Natural killer cell (primary cell): ENCODE measurements at regions not wholly inside any gene's neighbourhood (a gene's known extent, or its start where the extent isn't known, plus 50 kb on each side); places are given as distances from the start of the nearest gene placed in this dataset.

Source experiments
- ATAC-seq, 3 donors: fragments of 150-1000 bp in 2 of 3; fragments of 200-7000 bp in 1 of 3; cut with Tn5 transposase; 1 replicate in 1 of 3; 2 replicates in 2 of 3; pipeline ENCODE4 v1.10.0; 2021; ENCODE audit warnings: mild to moderate bottlenecking in 2 of 3, moderate library complexity in 2 of 3
- DNase-seq, 2 donors: peaks; one replicate each; pipeline versions ENCODE4 v3.0.0 to v3.0.0-alpha.2; 2013 to 2021; ENCODE audit warnings: mixed read lengths in 1 of 2
- H3K27ac ChIP-seq: one replicate; pipeline ENCODE4 v1.5.1; 2013; ENCODE audit warnings: mild to moderate bottlenecking, low read length
- H3K27me3 ChIP-seq: one replicate; pipeline ENCODE4 v1.6.1; 2013; ENCODE audit warnings: low read length; ENCODE audit not compliant: control insufficient read depth, insufficient read depth
- H3K36me3 ChIP-seq: one replicate; pipeline ENCODE4 v1.6.1; 2013; ENCODE audit warnings: low read length; ENCODE audit not compliant: control insufficient read depth, insufficient read depth
- H3K4me1 ChIP-seq: one replicate; pipeline ENCODE4 v1.6.1; 2013; ENCODE audit warnings: low read length; ENCODE audit not compliant: control insufficient read depth, insufficient read depth
- H3K4me3 ChIP-seq: one replicate; pipeline ENCODE4 v1.5.1; 2013; ENCODE audit warnings: low read length
- H3K9me3 ChIP-seq: one replicate; pipeline ENCODE4 v1.6.1; 2013; ENCODE audit warnings: low read length; ENCODE audit not compliant: control insufficient read depth, insufficient read depth
- H3K27ac Mint-ChIP-seq, 2 donors: one replicate each; pipeline ENCODE4 v1.8.0; 2022; ENCODE audit warnings: mild to moderate bottlenecking in 2 of 2, mixed read lengths in 2 of 2, moderate library complexity in 1 of 2
- H3K27me3 Mint-ChIP-seq, 2 donors: one replicate each; pipeline ENCODE4 v1.8.0; 2022; ENCODE audit warnings: low read depth in 2 of 2, mixed read lengths in 2 of 2
- H3K36me3 Mint-ChIP-seq: one replicate; pipeline ENCODE4 v1.8.0; 2022; ENCODE audit warnings: mixed read lengths
- H3K4me1 Mint-ChIP-seq, 2 donors: one replicate each; pipeline ENCODE4 v1.8.0; 2022; ENCODE audit warnings: mixed read lengths in 2 of 2
- H3K4me3 Mint-ChIP-seq: one replicate; pipeline ENCODE4 v1.8.0; 2022; ENCODE audit warnings: mild to moderate bottlenecking, moderate library complexity, mixed read lengths
- H3K9me3 Mint-ChIP-seq, 2 donors: one replicate each; pipeline ENCODE4 v1.8.0; 2022; ENCODE audit warnings: mixed read lengths in 2 of 2
- CTCF ChIP-seq: fragments of 200-600 bp; IDR thresholded peaks from one replicate; pipeline ENCODE4 v1.8.0; 2022; ENCODE audit warnings: antibody characterized with exemption
- WGBS: methylation state at CpG from one replicate; pipeline ENCODE4 v1.1.7; 2013; ENCODE audit warnings: missing lambda C conversion rate; ENCODE audit not compliant: insufficient coverage; 5-methylcytosine and 5-hydroxymethylcytosine counted together
- intact Hi-C: fragments of 100-400 bp; cut with micrococcal nuclease; formaldehyde crosslinking; loops from one replicate; pipeline ENCODE4 v1.14.2; 2022

GRCh38 chr14:29453045-29453444 lies 474.6 kb downstream of the PRKD1 start:
- no peak for TF ChIP-seq CTCF
- intact Hi-C loops = no loop called here
- H3K27ac ChIP-seq = no peak overlapping the region
- H3K27me3 ChIP-seq = no peaks in the 10 kb centered on the region
- no peak for DNase-seq
- H3K36me3 Mint-ChIP-seq = no peaks in the 10 kb centered on the region
- ATAC-seq = no peak
- H3K4me3 ChIP-seq = no peak overlapping the region
- H3K4me1 Mint-ChIP-seq = no peaks in the 10 kb centered on the region
- no peak overlapping the region for H3K27ac Mint-ChIP-seq
- H3K9me3 Mint-ChIP-seq = peaks cover 2 to 11% of the 10 kb centered on the region in 2 donors
- H3K4me1 ChIP-seq = no peaks in the 10 kb centered on the region
- H3K9me3 ChIP-seq = no peaks in the 10 kb centered on the region
- no peaks in the 10 kb centered on the region for H3K27me3 Mint-ChIP-seq
- no peaks in the 10 kb centered on the region for H3K36me3 ChIP-seq
- no peak overlapping the region for H3K4me3 Mint-ChIP-seq

GRCh38 chr14:29454026-29454693 lies 473.5 kb downstream of the PRKD1 start:
- intact Hi-C loops = no loop called here
- 74% methylated on average over 4 of the region's 4 CpGs for WGBS
- no peak for ATAC-seq

GRCh38 chr14:29458547-29458946 lies 469.1 kb downstream of the PRKD1 start:
- Histone ChIP-seq H3K27me3 (no peaks in the 10 kb centered on the region), H3K4me3 (no peak overlapping the region), H3K36me3 (no peaks in the 10 kb centered on the region), H3K4me1 (no peaks in the 10 kb centered on the region), H3K9me3 (no peaks in the 10 kb centered on the region), H3K27ac (no peak overlapping the region)
- no peak for ATAC-seq
- Mint-ChIP-seq H3K4me1 (no peaks in the 10 kb centered on the region), H3K36me3 (no peaks in the 10 kb centered on the region), H3K9me3 (peaks cover 2 to 12% of the 10 kb centered on the region in 2 donors), H3K27me3 (no peaks in the 10 kb centered on the region), H3K4me3 (no peak overlapping the region), H3K27ac (no peak overlapping the region)
- WGBS = no CpG with 5 or more reads among the region's 1 CpG
- intact Hi-C loops = no loop called here
- DNase-seq = no peak
- TF ChIP-seq CTCF = no peak

More at GRCh38 chr14:29454026-29454693, 473.5 kb downstream of the PRKD1 start:
- Mint-ChIP-seq H3K27me3 (no peaks in the 10 kb centered on the region), H3K36me3 (no peaks in the 10 kb centered on the region), H3K27ac (no peak overlapping the region), H3K4me1 (no peaks in the 10 kb centered on the region), H3K9me3 (peaks cover 2 to 11% of the 10 kb centered on the region in 2 donors), H3K4me3 (no peak overlapping the region)
- H3K27ac ChIP-seq = no peak overlapping the region
- no peak for TF ChIP-seq CTCF
- H3K9me3 ChIP-seq = no peaks in the 10 kb centered on the region
- H3K4me3 ChIP-seq = no peak overlapping the region
- H3K36me3 ChIP-seq = no peaks in the 10 kb centered on the region
- no peaks in the 10 kb centered on the region for H3K27me3 ChIP-seq
- no peaks in the 10 kb centered on the region for H3K4me1 ChIP-seq
- no peak for DNase-seq

GRCh38 chr14:29459531-29459930 lies 468.1 kb downstream of the PRKD1 start:
- peak in 1 of 3 donors; percentile 5 for ATAC-seq
- H3K4me3 Mint-ChIP-seq = no peak overlapping the region
- TF ChIP-seq CTCF = no peak
- intact Hi-C loops = no loop called here
- H3K4me1 Mint-ChIP-seq = no peaks in the 10 kb centered on the region
- Histone ChIP-seq H3K4me3 (no peak overlapping the region), H3K27ac (no peak overlapping the region), H3K36me3 (no peaks in the 10 kb centered on the region), H3K9me3 (no peaks in the 10 kb centered on the region), H3K27me3 (no peaks in the 10 kb centered on the region), H3K4me1 (no peaks in the 10 kb centered on the region)
- 83% methylated on average over 4 of the region's 5 CpGs for WGBS
- no peak for DNase-seq
- H3K36me3 Mint-ChIP-seq = peaks cover 1% of the 10 kb centered on the region
- peaks cover 3 to 14% of the 10 kb centered on the region in 2 donors for H3K9me3 Mint-ChIP-seq
- no peak overlapping the region for H3K27ac Mint-ChIP-seq
- no peaks in the 10 kb centered on the region for H3K27me3 Mint-ChIP-seq
